Lower leg skin (tissue), 3 donors: ENCODE measurements at regions not wholly inside any gene's neighbourhood (a gene's known extent, or its start where the extent isn't known, plus 50 kb on each side); places are given as distances from the start of the nearest gene placed in this dataset.

Experiments
- POLR2A ChIP-seq, 2 donors: fragments of 450-650 bp; IDR thresholded peaks; one replicate each; pipeline ENCODE4 v1.6.1; 2016 to 2017; ENCODE audit warnings: antibody characterized with exemption in 2 of 2, mild to moderate bottlenecking in 1 of 2, moderate library complexity in 1 of 2
- TF ChIP-seq, protein P1 (sequence below), 3 donors: fragments of 450-650 bp; IDR thresholded peaks; one replicate each; pipeline ENCODE4 v1.5.1; 2016; ENCODE audit warnings: antibody characterized with exemption in 3 of 3, mild to moderate bottlenecking in 3 of 3, moderate library complexity in 2 of 3

DNA sequence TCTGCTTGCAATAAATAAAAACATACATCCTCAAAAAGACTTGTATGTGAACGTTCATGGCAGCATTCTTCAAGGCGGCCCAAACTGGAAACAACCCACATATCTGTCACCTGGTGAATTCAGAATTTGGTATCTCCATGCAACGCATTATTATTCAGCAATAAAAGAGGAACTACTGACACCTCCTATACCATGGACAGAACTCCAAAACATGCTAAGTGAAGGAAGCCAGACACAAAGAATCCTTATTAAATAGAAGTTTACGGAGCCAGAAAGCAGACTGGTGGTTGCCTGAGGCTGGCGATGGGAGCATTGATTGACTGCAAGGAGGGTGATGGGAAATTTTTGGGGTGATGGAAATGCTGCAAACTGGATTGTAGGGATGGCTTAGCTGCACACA is 530.8 kb upstream of the DPP6 start:
- TF ChIP-seq POLR2A (IDR thresholded peaks at IDR 0.05): no peak
- TF ChIP-seq, protein P1, sequence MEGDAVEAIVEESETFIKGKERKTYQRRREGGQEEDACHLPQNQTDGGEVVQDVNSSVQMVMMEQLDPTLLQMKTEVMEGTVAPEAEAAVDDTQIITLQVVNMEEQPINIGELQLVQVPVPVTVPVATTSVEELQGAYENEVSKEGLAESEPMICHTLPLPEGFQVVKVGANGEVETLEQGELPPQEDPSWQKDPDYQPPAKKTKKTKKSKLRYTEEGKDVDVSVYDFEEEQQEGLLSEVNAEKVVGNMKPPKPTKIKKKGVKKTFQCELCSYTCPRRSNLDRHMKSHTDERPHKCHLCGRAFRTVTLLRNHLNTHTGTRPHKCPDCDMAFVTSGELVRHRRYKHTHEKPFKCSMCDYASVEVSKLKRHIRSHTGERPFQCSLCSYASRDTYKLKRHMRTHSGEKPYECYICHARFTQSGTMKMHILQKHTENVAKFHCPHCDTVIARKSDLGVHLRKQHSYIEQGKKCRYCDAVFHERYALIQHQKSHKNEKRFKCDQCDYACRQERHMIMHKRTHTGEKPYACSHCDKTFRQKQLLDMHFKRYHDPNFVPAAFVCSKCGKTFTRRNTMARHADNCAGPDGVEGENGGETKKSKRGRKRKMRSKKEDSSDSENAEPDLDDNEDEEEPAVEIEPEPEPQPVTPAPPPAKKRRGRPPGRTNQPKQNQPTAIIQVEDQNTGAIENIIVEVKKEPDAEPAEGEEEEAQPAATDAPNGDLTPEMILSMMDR (IDR thresholded peaks at IDR 0.05): no peak
